ENCODE measurements at regions not wholly inside any gene's neighbourhood (a gene's known extent, or its start where the extent isn't known, plus 50 kb on each side); places are given as distances from the start of the nearest gene placed in this dataset.

- ChIA-PET POLR2A (no interaction called here), CTCF (no interaction called here)
- Mint-ChIP-seq H3K27ac (no peak overlapping the region), H3K27me3 (peaks cover 2% of the 10 kb centered on the region), H3K4me1 (ENCODE audit: low read depth) (no peaks in the 10 kb centered on the region), H3K36me3 (no peaks in the 10 kb centered on the region), H3K4me3 (no peak overlapping the region), H3K9me3 (peaks cover 2% of the 10 kb centered on the region)
- no peak for DNase-seq
- intact Hi-C loops (cut with micrococcal nuclease) = no loop called here
These were observed 54.2 kb upstream of the GIMD1 start for GRCh38 chr4:106422766-106423165.

- no peak overlapping the region for H3K4me3 Mint-ChIP-seq
- peaks cover 2% of the 10 kb centered on the region for H3K9me3 Mint-ChIP-seq
- H3K36me3 Mint-ChIP-seq = no peaks in the 10 kb centered on the region
- no peaks in the 10 kb centered on the region for H3K4me1 Mint-ChIP-seq (ENCODE audit: low read depth)
- intact Hi-C loops (cut with micrococcal nuclease) = no loop called here
- H3K27me3 Mint-ChIP-seq = peaks cover 2% of the 10 kb centered on the region
- CTCF ChIA-PET = no interaction called here
- DNase-seq = no peak
- POLR2A ChIA-PET = no interaction called here
- H3K27ac Mint-ChIP-seq = no peak overlapping the region
These were observed 53.1 kb upstream of the GIMD1 start for GRCh38 chr4:106421441-106422296.

GRCh38 chr4:106418444-106418843 lies 49.9 kb upstream of the GIMD1 start:
- H3K27me3 Mint-ChIP-seq = peaks cover 5% of the 10 kb centered on the region

More at GRCh38 chr4:106418444-106418843, 49.9 kb upstream of the GIMD1 start:
- DNase-seq = no peak
- Mint-ChIP-seq H3K4me3 (no peak overlapping the region), H3K4me1 (ENCODE audit: low read depth) (no peaks in the 10 kb centered on the region), H3K9me3 (peaks cover 2% of the 10 kb centered on the region), H3K27ac (no peak overlapping the region), H3K36me3 (no peaks in the 10 kb centered on the region)
- ChIA-PET POLR2A (no interaction called here), CTCF (no interaction called here)
- intact Hi-C loops (cut with micrococcal nuclease) = no loop called here

Measured in activated CD4-positive, alpha-beta memory T cell treated with anti-CD3 and anti-CD28 coated beads for 36 hours (primary cell).